ENCODE measurements at regions not wholly inside any gene's neighbourhood (a gene's known extent, or its start where the extent isn't known, plus 50 kb on each side); places are given as distances from the start of the nearest gene placed in this dataset.

DNA sequence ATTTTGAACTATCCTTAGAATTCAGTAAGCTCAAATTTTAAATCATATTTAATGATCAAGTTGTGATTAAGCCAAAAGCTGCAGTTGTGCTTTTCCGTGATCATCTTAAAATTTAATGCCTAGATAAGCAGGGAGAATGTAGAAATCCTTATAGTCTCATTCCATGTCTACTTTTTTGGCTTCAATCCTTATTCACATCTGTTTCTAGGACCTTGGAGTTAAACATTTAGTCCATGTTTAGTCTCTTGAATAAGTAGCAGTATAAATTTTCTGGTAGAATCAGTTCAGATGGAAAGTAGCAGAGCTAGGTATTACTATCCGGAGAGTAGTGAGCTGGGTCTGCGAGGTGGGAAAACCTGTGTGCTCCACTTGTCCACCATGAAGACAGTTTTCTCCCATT is 59.3 kb upstream of the RIOK2 start:
- TF ChIP-seq, protein P1, sequence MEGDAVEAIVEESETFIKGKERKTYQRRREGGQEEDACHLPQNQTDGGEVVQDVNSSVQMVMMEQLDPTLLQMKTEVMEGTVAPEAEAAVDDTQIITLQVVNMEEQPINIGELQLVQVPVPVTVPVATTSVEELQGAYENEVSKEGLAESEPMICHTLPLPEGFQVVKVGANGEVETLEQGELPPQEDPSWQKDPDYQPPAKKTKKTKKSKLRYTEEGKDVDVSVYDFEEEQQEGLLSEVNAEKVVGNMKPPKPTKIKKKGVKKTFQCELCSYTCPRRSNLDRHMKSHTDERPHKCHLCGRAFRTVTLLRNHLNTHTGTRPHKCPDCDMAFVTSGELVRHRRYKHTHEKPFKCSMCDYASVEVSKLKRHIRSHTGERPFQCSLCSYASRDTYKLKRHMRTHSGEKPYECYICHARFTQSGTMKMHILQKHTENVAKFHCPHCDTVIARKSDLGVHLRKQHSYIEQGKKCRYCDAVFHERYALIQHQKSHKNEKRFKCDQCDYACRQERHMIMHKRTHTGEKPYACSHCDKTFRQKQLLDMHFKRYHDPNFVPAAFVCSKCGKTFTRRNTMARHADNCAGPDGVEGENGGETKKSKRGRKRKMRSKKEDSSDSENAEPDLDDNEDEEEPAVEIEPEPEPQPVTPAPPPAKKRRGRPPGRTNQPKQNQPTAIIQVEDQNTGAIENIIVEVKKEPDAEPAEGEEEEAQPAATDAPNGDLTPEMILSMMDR (IDR thresholded peaks at IDR 0.05), result no peak
- TF ChIP-seq, protein P2, sequence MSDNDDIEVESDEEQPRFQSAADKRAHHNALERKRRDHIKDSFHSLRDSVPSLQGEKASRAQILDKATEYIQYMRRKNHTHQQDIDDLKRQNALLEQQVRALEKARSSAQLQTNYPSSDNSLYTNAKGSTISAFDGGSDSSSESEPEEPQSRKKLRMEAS (CRISPR knock-in tag; IDR thresholded peaks at IDR 0.05), result no peak
- TF ChIP-seq CREB1 (CRISPR knock-in tag; IDR thresholded peaks at IDR 0.05) (no peak), TEAD4 (CRISPR knock-in tag; IDR thresholded peaks at IDR 0.05) (no peak)

Data from WTC11 (cell line).